Breast epithelium (tissue), 3 donors: ENCODE measurements at regions not wholly inside any gene's neighbourhood (a gene's known extent, or its start where the extent isn't known, plus 50 kb on each side); places are given as distances from the start of the nearest gene placed in this dataset.

Source experiments
- POLR2AphosphoS5 ChIP-seq, 3 donors: sonication (generic); formaldehyde crosslinking; IDR thresholded peaks; one replicate each; pipeline ENCODE4 v1.6.1; 2017; ENCODE audit warnings: antibody characterized with exemption in 3 of 3
- TF ChIP-seq, protein P1 (sequence below), 3 donors: fragments of 450-650 bp; IDR thresholded peaks; one replicate each; pipeline ENCODE4 v1.5.1; 2016 to 2017; ENCODE audit warnings: antibody characterized with exemption in 3 of 3, mild to moderate bottlenecking in 3 of 3, moderate library complexity in 3 of 3

DNA sequence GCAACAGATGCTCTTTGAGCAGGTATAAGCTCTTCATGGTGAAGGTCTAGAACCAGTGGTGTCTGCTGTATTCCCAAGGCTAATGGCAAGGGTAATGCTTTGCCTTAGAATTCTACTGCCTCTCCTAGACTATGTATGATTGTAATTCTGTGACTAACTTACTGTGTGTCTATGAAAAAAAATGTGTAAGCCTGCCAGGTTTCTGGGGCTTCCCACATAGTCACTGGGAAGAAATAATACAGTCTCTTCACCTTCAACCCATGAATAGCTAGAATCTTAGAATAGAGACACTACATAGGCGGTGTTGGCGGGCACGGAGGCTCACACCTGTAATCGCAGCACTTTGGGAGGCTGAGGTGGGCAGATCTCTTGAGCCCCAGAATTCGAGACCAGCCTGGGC lies 84.1 kb downstream of the C11orf91 start:
- TF ChIP-seq, protein P1, sequence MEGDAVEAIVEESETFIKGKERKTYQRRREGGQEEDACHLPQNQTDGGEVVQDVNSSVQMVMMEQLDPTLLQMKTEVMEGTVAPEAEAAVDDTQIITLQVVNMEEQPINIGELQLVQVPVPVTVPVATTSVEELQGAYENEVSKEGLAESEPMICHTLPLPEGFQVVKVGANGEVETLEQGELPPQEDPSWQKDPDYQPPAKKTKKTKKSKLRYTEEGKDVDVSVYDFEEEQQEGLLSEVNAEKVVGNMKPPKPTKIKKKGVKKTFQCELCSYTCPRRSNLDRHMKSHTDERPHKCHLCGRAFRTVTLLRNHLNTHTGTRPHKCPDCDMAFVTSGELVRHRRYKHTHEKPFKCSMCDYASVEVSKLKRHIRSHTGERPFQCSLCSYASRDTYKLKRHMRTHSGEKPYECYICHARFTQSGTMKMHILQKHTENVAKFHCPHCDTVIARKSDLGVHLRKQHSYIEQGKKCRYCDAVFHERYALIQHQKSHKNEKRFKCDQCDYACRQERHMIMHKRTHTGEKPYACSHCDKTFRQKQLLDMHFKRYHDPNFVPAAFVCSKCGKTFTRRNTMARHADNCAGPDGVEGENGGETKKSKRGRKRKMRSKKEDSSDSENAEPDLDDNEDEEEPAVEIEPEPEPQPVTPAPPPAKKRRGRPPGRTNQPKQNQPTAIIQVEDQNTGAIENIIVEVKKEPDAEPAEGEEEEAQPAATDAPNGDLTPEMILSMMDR (IDR thresholded peaks at IDR 0.05) = no peak
- TF ChIP-seq POLR2AphosphoS5 (IDR thresholded peaks at IDR 0.05) = no peak
